Endothelial cell (in vitro differentiated cells): ENCODE measurements at regions not wholly inside any gene's neighbourhood (a gene's known extent, or its start where the extent isn't known, plus 50 kb on each side); places are given as distances from the start of the nearest gene placed in this dataset.

ENCODE experiments used
- DNase-seq: peaks from one replicate; pipeline ENCODE4 v3.0.0; 2021; ENCODE audit warnings: low spot score
- H3K27ac Mint-ChIP-seq: one replicate; pipeline ENCODE4 v1.8.0; 2021; ENCODE audit warnings: mixed read lengths, inconsistent platforms; ENCODE audit not compliant: unreplicated experiment
- H3K27me3 Mint-ChIP-seq: one replicate; pipeline ENCODE4 v1.8.0; 2021; ENCODE audit warnings: mild to moderate bottlenecking, moderate library complexity, mixed read lengths, inconsistent platforms; ENCODE audit not compliant: unreplicated experiment
- H3K36me3 Mint-ChIP-seq: one replicate; pipeline ENCODE4 v1.8.0; 2021; ENCODE audit warnings: mild to moderate bottlenecking, low read depth, mixed read lengths, inconsistent platforms; ENCODE audit not compliant: unreplicated experiment
- H3K4me1 Mint-ChIP-seq: one replicate; pipeline ENCODE4 v1.8.0; 2021; ENCODE audit warnings: mild to moderate bottlenecking, mixed read lengths, inconsistent platforms; ENCODE audit not compliant: unreplicated experiment
- H3K4me3 Mint-ChIP-seq: one replicate; pipeline ENCODE4 v1.8.0; 2021; ENCODE audit warnings: mild to moderate bottlenecking, mixed read lengths, inconsistent platforms; ENCODE audit not compliant: unreplicated experiment
- H3K9me3 Mint-ChIP-seq: one replicate; pipeline ENCODE4 v1.8.0; 2021; ENCODE audit warnings: mixed read lengths, inconsistent platforms; ENCODE audit not compliant: unreplicated experiment
- CTCF ChIP-seq: fragments of 200-600 bp; sonication (generic); IDR thresholded peaks from one replicate; pipeline ENCODE4 v1.5.0; 2021; ENCODE audit warnings: antibody characterized with exemption; ENCODE audit not compliant: unreplicated experiment

GRCh38 chr1:170290991-170291390, 145.2 kb downstream of the NTMT2 start:
- Mint-ChIP-seq H3K36me3 (no peaks in the 10 kb centered on the region), H3K27me3 (no peaks in the 10 kb centered on the region), H3K4me3 (no peak overlapping the region), H3K4me1 (no peaks in the 10 kb centered on the region), H3K9me3 (no peaks in the 10 kb centered on the region), H3K27ac (no peak overlapping the region)
- DNase-seq = no peak
- no peak for TF ChIP-seq CTCF

- Mint-ChIP-seq H3K27ac (no peak overlapping the region), H3K36me3 (no peaks in the 10 kb centered on the region), H3K9me3 (no peaks in the 10 kb centered on the region), H3K27me3 (no peaks in the 10 kb centered on the region), H3K4me1 (no peaks in the 10 kb centered on the region), H3K4me3 (no peak overlapping the region)
- no peak for DNase-seq
- no peak for TF ChIP-seq CTCF
Measured at GRCh38 chr1:170291516-170291915, 145.8 kb downstream of the NTMT2 start.

- H3K4me3 Mint-ChIP-seq = no peak overlapping the region
- H3K27me3 Mint-ChIP-seq = no peaks in the 10 kb centered on the region
- DNase-seq = no peak
Measured at GRCh38 chr1:170296211-170296610, 150.5 kb downstream of the NTMT2 start.

GRCh38 chr1:170296642-170297041, 150.9 kb downstream of the NTMT2 start:
- no peak for DNase-seq
- TF ChIP-seq CTCF = no peak
- Mint-ChIP-seq H3K36me3 (no peaks in the 10 kb centered on the region), H3K4me1 (no peaks in the 10 kb centered on the region), H3K9me3 (no peaks in the 10 kb centered on the region), H3K27me3 (no peaks in the 10 kb centered on the region), H3K4me3 (no peak overlapping the region), H3K27ac (no peak overlapping the region)

More at GRCh38 chr1:170296211-170296610, 150.5 kb downstream of the NTMT2 start:
- Mint-ChIP-seq H3K4me1 (no peaks in the 10 kb centered on the region), H3K27ac (no peak overlapping the region), H3K9me3 (no peaks in the 10 kb centered on the region), H3K36me3 (no peaks in the 10 kb centered on the region)
- TF ChIP-seq CTCF = no peak

- no peaks in the 10 kb centered on the region for H3K27me3 Mint-ChIP-seq
- no peaks in the 10 kb centered on the region for H3K9me3 Mint-ChIP-seq
Measured at GRCh38 chr1:170301596-170301995, 155.8 kb downstream of the NTMT2 start.

More at GRCh38 chr1:170301596-170301995, 155.8 kb downstream of the NTMT2 start:
- Mint-ChIP-seq H3K4me1 (no peaks in the 10 kb centered on the region), H3K27ac (no peak overlapping the region), H3K36me3 (no peaks in the 10 kb centered on the region), H3K4me3 (no peak overlapping the region)
- TF ChIP-seq CTCF = no peak
- DNase-seq = no peak
